Stimulated activated memory B cell treated with anti-CD40 and anti-IgM and Interleukin-4, amounts not matched to agents 10 μg/mL and 1 μg/mL and 100 μg/mL, for 72 hours (primary cell): ENCODE measurements at regions not wholly inside any gene's neighbourhood (a gene's known extent, or its start where the extent isn't known, plus 50 kb on each side); places are given as distances from the start of the nearest gene placed in this dataset.

Experiments used
- ATAC-seq: fragments of 150-1000 bp; cut with Tn5 transposase; 2 replicates; pipeline ENCODE4 v1.10.0; 2021
- H3K27ac Mint-ChIP-seq: one replicate; pipeline ENCODE4 v1.8.0; 2022; ENCODE audit warnings: mild to moderate bottlenecking, mixed read lengths
- H3K27me3 Mint-ChIP-seq: one replicate; pipeline ENCODE4 v1.8.0; 2022; ENCODE audit warnings: mixed read lengths
- H3K36me3 Mint-ChIP-seq: one replicate; pipeline ENCODE4 v1.8.0; 2022; ENCODE audit warnings: mixed read lengths
- H3K4me1 Mint-ChIP-seq: one replicate; pipeline ENCODE4 v1.8.0; 2022; ENCODE audit warnings: mixed read lengths
- H3K4me3 Mint-ChIP-seq: one replicate; pipeline ENCODE4 v1.8.0; 2022; ENCODE audit warnings: mild to moderate bottlenecking, moderate library complexity, mixed read lengths
- H3K9me3 Mint-ChIP-seq: one replicate; pipeline ENCODE4 v1.8.0; 2022; ENCODE audit warnings: mixed read lengths

DNA sequence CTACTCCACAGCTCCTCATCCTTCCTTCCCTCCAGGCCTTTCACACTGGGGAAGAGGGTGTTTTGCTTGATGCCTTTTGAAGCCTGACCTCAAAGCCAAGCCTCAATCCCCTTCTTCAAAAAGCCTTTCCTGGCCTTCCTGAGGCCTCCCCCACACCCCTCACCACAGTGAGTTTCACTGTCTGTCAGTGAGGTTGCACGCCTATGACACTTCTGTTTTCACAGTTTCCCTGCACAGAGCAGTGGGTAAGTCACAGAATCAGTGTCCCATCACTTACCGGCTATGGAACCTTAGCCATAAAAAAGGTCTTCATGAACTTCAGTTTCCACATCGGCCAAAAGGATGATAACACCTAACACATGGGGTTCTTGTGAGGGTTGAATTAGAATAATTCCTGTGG is 371.4 kb downstream of the UQCRFS1 start:
- Mint-ChIP-seq H3K27ac (no peak overlapping the region), H3K9me3 (peaks cover 6% of the 10 kb centered on the region), H3K4me1 (no peaks in the 10 kb centered on the region), H3K36me3 (no peaks in the 10 kb centered on the region), H3K4me3 (no peak overlapping the region), H3K27me3 (no peaks in the 10 kb centered on the region)
- no peak for ATAC-seq

DNA sequence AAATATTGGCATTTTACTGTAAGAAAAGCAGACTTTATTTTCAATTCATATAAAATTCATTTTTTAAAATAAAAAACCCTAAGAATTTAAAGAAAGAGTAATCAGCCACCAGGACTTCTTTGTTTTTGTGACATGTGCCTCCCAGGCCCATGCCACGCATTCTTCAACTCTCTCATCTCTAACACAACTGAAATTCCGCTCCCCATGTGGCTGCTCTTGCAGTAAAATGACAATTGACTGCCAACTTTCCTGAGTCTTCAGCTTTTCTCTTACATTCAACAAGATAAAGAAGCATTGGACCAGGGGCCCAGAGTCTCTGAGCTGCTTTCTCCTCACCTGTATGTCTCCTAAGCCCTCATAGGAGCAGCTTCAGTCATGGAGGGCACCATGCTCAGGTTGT is 372.1 kb downstream of the UQCRFS1 start:
- H3K4me3 Mint-ChIP-seq = no peak overlapping the region
- no peak for ATAC-seq
- no peaks in the 10 kb centered on the region for H3K27me3 Mint-ChIP-seq
- H3K36me3 Mint-ChIP-seq = no peaks in the 10 kb centered on the region
- peaks cover 6% of the 10 kb centered on the region for H3K9me3 Mint-ChIP-seq
- no peaks in the 10 kb centered on the region for H3K4me1 Mint-ChIP-seq
- H3K27ac Mint-ChIP-seq = no peak overlapping the region

DNA sequence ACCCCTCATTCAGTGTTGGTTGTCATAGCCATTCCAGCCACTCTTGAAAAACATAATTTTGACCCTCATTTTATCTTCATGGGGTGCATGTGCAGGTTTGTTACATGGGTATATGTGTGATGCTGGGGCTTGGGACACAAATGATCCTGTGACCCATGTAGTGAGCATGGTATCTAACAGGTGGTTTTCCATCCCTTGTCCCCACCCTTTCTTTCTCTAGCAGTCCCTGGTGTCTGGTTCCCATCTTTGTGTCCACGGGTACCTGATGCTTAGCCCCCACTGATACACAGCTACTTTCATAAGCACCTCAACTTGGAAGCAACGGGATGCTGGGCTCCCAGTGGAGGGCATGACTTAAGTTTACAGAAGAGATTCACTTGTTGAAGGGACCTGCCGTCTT is 373.5 kb downstream of the UQCRFS1 start:
- H3K4me3 Mint-ChIP-seq = no peak overlapping the region
- peaks cover 10% of the 10 kb centered on the region for H3K9me3 Mint-ChIP-seq
- H3K27ac Mint-ChIP-seq = no peak overlapping the region
- H3K36me3 Mint-ChIP-seq = no peaks in the 10 kb centered on the region
- no peaks in the 10 kb centered on the region for H3K27me3 Mint-ChIP-seq
- H3K4me1 Mint-ChIP-seq = no peaks in the 10 kb centered on the region
- no peak for ATAC-seq

DNA sequence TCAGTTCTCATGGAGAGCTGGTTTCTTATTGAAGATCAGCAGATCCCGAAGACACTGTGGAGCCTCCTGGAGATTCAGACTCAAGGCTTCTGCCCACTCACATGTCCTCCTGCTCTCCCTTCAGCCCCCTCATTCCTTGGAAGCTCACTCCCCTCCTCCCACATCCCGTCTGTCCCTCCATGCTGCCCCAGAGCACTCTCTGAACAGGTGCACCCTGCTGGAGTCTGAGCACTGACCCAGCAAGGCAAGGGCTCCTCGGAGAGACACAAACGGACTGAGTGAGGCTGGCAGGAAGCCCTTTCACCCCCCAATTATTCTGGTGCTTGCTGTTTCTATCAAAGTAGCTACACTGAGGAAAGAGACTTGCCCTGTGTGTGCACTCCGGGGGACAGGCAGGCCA is 374.0 kb downstream of the UQCRFS1 start:
- Mint-ChIP-seq H3K9me3 (peaks cover 10% of the 10 kb centered on the region), H3K27me3 (no peaks in the 10 kb centered on the region), H3K4me3 (no peak overlapping the region), H3K4me1 (no peaks in the 10 kb centered on the region), H3K36me3 (no peaks in the 10 kb centered on the region), H3K27ac (no peak overlapping the region)
- ATAC-seq = no peak

DNA sequence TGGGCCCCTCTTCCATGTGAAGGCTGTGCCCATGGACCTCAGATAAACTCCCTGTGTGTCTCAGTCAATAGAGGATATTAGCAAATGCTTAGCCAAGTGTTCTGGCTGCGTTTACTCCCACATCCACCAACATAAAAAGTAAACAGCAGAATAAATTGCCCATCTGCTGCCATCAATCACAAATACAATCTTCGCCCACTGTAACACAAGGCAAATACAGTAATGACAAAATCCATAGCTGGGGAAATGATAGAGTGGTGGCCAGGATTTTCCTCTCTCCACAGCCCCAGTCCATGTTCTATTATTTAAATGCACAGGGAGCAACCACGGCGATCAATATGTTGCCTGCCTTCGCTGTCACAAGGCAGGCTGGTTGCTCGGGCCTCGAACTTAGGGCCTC is 376.5 kb downstream of the UQCRFS1 start:
- ATAC-seq = no peak
- H3K4me3 Mint-ChIP-seq = no peak overlapping the region
- H3K36me3 Mint-ChIP-seq = no peaks in the 10 kb centered on the region
- no peaks in the 10 kb centered on the region for H3K4me1 Mint-ChIP-seq
- no peak overlapping the region for H3K27ac Mint-ChIP-seq
- H3K27me3 Mint-ChIP-seq = no peaks in the 10 kb centered on the region
- peaks cover 10% of the 10 kb centered on the region for H3K9me3 Mint-ChIP-seq

DNA sequence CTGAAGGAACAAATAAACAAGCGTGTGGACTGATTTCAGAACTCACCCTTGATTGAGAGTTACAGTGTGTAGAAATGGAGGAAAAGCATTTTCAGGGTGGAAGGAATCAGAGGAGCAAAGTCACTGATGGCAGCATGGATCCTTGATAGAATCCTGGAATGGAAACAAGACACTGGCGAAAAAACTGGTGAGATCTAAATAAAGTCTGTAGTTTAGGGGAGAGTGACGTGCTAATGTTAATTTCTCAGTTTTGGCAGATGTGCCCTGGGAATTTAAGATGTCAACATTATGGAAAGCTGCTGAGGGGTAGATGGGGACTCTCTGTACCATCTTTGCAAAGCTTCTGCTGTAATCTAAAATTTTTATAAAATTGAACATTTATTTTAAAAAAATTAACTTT is 378.0 kb downstream of the UQCRFS1 start:
- no peaks in the 10 kb centered on the region for H3K36me3 Mint-ChIP-seq
- H3K9me3 Mint-ChIP-seq = peaks cover 13% of the 10 kb centered on the region
- no peaks in the 10 kb centered on the region for H3K4me1 Mint-ChIP-seq
- H3K27ac Mint-ChIP-seq = no peak overlapping the region
- no peak overlapping the region for H3K4me3 Mint-ChIP-seq
- no peak for ATAC-seq
- no peaks in the 10 kb centered on the region for H3K27me3 Mint-ChIP-seq

DNA sequence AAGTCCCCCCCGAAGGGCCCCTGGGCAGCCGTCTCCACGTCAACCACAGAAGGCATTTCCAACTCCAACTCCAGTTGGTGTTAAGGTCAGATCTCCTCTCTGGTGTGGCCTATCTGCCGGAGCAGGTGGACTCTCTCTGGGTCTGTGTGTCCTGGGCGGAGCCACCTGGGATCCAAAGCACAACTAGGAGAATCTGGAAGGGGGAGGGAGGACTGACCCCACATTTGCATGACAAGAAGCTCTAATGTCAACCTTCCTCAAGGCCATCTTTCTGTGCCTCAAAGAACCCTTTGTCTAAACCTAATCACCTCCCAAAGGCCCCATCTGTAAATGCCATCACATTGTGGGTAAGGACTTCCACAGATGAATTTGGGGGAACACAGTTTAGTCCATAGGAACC is 381.5 kb downstream of the UQCRFS1 start:
- no peaks in the 10 kb centered on the region for H3K36me3 Mint-ChIP-seq
- H3K4me3 Mint-ChIP-seq = no peak overlapping the region
- no peak overlapping the region for H3K27ac Mint-ChIP-seq
- H3K4me1 Mint-ChIP-seq = no peaks in the 10 kb centered on the region
- peaks cover 19% of the 10 kb centered on the region for H3K9me3 Mint-ChIP-seq
- no peak for ATAC-seq
- no peaks in the 10 kb centered on the region for H3K27me3 Mint-ChIP-seq

DNA sequence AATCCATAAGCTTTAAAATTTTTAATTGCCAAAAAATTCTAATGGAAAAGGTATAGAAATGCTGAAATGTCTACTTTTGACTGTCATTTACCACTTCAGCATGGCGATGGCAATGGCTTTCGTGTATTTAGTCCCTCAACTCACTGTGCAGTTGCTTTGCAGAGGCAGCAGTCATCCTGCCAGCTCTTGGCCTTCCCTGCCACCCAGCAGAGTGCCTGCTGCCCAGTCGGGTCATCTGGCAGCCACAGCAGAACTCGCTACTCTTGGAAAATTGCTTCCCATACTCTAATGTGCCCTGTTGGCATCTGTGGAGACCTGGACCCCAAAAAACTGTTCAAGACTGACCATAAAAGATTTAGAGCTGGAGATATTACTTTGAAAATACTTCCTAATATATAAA is 383.2 kb downstream of the UQCRFS1 start:
- Mint-ChIP-seq H3K4me1 (no peaks in the 10 kb centered on the region), H3K9me3 (peaks cover 16% of the 10 kb centered on the region), H3K4me3 (no peak overlapping the region), H3K27me3 (no peaks in the 10 kb centered on the region), H3K27ac (no peak overlapping the region), H3K36me3 (no peaks in the 10 kb centered on the region)
- ATAC-seq = no peak

DNA sequence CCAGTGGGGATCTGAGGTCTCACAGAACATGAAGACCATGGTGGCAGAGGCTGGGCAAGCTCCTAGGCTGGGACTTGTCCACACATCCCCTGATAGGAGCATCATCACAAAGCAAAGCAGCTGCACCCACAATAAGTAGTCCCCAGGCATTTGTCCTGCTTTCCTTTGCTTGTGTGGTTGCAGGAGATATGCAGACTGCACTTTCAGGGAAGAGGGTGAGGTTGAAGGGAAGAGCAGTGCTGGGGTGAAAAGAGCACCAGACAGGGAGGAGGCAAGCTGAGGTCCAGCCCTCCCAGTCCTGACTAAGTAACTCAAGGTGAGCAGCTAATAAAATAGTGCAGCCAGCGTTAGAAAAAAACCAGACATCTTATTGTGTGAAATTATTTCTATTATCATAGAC is 383.6 kb downstream of the UQCRFS1 start:
- ATAC-seq = no peak
- Mint-ChIP-seq H3K4me3 (no peak overlapping the region), H3K9me3 (peaks cover 19% of the 10 kb centered on the region)

DNA sequence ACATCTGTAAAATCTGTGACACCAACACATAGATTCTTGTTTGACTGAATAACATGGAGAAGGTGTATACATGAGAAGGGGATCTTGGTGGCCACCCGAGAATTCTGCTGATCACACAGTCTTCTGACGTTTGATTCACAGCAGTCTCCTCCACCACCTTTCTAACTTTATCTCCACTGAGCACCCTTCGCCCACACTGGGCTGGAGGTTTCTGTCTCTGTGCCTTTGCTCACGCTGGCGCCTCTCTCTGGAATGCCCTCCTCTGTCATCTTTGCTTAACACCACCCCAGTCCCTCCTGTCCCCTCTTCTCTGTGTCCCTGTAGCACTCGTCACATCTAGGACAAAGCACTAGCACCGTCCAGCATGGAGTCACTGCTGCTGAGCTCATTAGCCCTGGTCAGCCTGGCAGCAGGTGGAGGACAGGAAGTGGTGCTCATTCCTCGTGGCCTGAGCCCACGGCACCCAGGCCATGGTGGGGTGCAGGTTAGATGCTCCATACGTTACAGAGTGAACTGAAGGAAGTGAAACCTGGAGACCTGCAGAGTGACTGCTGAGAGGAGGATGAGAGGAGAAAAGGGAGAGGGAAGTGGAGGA is 384.6 kb downstream of the UQCRFS1 start:
- H3K9me3 Mint-ChIP-seq = peaks cover 26% of the 10 kb centered on the region
- H3K4me3 Mint-ChIP-seq = no peak overlapping the region
- no peak for ATAC-seq
- H3K4me1 Mint-ChIP-seq = no peaks in the 10 kb centered on the region
- no peaks in the 10 kb centered on the region for H3K36me3 Mint-ChIP-seq
- no peaks in the 10 kb centered on the region for H3K27me3 Mint-ChIP-seq
- no peak overlapping the region for H3K27ac Mint-ChIP-seq

More for the DNA sequence above, 383.6 kb downstream of the UQCRFS1 start:
- no peaks in the 10 kb centered on the region for H3K36me3 Mint-ChIP-seq
- H3K4me1 Mint-ChIP-seq = no peaks in the 10 kb centered on the region
- no peak overlapping the region for H3K27ac Mint-ChIP-seq
- H3K27me3 Mint-ChIP-seq = no peaks in the 10 kb centered on the region

DNA sequence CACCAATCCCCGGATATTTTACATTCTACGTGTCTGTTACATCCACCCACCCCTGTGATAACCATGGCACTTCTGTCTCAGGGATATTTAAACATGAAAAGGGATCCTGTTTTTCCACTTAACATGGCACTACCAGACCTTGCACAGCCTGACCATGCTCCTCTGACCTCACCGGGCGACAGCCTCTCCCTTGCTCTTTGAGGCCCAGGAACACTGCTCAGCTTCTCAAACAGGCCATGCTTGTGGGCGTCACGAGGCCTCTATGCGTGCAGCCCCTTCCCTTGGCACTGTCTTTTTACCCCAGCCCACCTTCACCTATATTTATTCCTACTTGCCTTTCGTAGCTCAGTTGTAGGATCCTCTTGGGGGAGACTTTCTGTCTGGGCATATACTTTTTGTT is 385.6 kb downstream of the UQCRFS1 start:
- no peaks in the 10 kb centered on the region for H3K36me3 Mint-ChIP-seq
- no peaks in the 10 kb centered on the region for H3K27me3 Mint-ChIP-seq
- H3K4me1 Mint-ChIP-seq = no peaks in the 10 kb centered on the region
- H3K27ac Mint-ChIP-seq = no peak overlapping the region
- peaks cover 26% of the 10 kb centered on the region for H3K9me3 Mint-ChIP-seq
- no peak overlapping the region for H3K4me3 Mint-ChIP-seq
- no peak for ATAC-seq

DNA sequence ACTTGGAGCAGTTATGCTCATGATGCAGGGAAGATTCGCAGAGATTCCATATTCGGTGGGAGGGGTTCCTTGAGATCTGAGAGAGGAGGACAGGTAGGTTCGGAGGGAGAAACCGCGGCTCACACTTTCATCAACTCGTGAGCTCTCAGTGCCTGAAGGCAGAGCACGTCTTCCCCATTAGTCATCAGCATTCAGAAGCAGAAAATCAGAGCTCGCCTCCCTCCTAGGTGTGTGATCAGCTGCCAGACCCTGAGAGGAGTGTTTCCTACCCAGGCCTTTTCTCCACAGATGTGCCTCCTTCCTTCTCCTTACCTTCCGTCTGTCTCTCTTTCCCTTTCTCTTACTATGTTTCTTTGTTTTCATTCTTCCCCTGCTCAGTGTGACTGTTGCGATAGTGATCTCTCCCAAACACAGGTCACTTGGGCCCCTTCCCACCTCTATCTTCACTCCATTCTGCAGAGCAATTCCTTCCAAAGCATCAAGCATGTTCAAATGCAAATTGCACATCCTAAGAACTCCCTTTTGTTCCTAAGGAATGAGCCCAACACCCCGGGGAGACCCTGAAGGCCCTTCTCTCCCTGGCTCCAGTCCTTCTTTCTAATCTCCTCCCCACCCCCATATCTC is 389.5 kb downstream of the UQCRFS1 start:
- H3K4me1 Mint-ChIP-seq = no peaks in the 10 kb centered on the region
- ATAC-seq = no peak
- no peaks in the 10 kb centered on the region for H3K27me3 Mint-ChIP-seq
- no peak overlapping the region for H3K4me3 Mint-ChIP-seq
- H3K36me3 Mint-ChIP-seq = no peaks in the 10 kb centered on the region
- peaks cover 20% of the 10 kb centered on the region for H3K9me3 Mint-ChIP-seq
- no peak overlapping the region for H3K27ac Mint-ChIP-seq

DNA sequence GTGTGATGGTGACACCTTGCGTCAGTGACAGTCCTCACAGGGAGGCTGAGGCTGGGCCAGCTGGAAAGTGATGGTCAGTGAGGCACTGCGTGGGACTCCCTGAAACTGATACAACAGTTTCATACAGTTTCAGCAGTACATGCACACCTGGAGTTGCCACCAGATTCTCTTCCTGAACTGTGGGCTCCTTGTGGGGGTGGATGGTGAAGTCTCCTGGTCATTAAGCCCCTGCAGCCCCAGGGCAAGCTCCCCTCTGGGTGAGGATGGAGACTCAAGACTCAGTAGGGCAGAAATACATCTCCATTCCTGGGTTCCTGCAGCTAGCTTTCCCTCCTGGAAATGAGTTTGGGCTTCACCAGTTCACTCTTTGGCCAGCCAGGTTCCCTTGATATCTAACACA is 392.7 kb downstream of the UQCRFS1 start:
- Mint-ChIP-seq H3K4me3 (no peak overlapping the region), H3K9me3 (peaks cover 23% of the 10 kb centered on the region), H3K4me1 (no peaks in the 10 kb centered on the region), H3K36me3 (no peaks in the 10 kb centered on the region), H3K27me3 (no peaks in the 10 kb centered on the region), H3K27ac (no peak overlapping the region)
- ATAC-seq = no peak

DNA sequence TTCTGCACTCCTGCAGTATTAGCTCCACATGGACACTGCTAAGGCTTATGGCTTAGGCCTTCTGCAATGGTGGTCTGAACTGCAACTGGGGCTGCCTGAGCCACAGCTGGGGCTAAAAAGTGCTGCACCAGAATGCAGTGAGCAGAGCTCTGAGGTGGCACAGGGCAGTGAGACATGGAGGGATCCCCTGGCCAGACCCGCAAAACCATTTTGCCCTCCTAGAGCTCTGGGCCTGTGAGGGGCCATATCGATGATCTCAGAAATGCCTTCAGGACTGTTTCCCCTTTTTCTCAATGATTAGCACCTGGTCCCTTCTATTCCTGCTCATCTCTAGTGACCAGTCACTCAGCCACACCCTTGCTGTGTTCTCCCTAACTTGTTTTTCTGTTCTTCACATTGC is 397.7 kb downstream of the UQCRFS1 start:
- no peaks in the 10 kb centered on the region for H3K36me3 Mint-ChIP-seq
- no peak overlapping the region for H3K27ac Mint-ChIP-seq
- peaks cover 17% of the 10 kb centered on the region for H3K9me3 Mint-ChIP-seq
- no peaks in the 10 kb centered on the region for H3K4me1 Mint-ChIP-seq
- no peak for ATAC-seq
- H3K27me3 Mint-ChIP-seq = no peaks in the 10 kb centered on the region
- H3K4me3 Mint-ChIP-seq = no peak overlapping the region

DNA sequence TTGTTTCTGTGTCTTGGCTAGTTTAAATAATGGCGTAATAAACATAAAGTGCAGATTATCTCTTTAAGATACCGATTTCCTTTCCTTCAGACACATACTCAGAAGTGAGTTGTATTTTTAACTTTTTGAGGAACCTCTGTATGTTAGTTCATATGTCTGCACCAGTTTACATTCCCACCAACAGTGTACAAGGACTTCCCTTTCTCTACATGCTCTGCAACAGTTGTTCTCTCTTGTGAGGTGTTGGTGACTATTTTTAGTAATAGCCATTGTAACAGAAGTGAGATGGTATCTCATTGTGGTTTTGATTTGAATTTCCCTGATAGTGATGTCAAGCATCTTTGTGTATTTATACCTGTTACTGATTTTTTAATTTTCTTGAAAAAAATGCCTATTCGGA is 418.6 kb downstream of the UQCRFS1 start:
- no peak for ATAC-seq
- Mint-ChIP-seq H3K4me1 (no peaks in the 10 kb centered on the region), H3K36me3 (no peaks in the 10 kb centered on the region), H3K4me3 (no peak overlapping the region), H3K27me3 (peaks cover 9% of the 10 kb centered on the region), H3K27ac (no peak overlapping the region), H3K9me3 (peaks cover 10% of the 10 kb centered on the region)

DNA sequence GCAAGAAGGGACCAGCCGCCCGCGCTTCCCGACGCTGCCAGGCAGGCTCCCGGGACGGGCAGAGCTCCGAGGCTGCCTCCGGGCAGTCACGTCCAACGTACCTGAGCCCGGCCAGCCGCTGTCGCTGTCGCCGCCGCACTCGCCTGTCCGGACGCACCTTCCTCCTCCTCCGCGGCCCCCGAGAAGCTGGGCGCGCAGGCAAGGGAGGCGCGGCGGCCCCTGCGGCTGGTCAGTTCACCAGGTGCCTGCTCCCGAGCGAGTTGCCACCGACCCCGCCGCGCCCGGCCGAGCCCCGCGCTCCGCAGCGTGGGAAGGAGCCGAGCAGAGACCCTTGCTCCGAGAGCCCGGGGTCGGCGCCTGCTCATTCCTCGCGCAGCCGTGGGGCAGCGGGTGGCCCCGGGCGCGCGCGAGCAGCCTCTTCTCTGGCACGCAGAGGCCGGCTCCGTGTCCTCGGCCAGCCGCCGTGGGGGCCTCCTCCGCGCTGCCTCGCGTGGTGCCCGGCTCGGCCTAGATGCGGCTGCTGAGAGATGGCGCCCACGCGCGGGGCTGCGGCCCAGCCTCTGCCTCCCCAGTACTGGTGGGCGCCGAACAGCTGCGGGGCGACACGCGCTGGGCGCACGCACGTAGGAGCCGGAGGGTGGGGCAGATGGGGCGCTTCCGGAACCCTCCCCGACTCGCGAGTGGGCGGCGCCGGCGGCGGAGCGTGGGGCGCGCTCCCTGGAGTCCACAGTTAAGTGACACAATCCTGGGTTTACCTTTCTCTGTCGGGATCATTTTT is 419.4 kb downstream of the UQCRFS1 start:
- no peaks in the 10 kb centered on the region for H3K36me3 Mint-ChIP-seq
- H3K4me1 Mint-ChIP-seq = no peaks in the 10 kb centered on the region
- H3K27ac Mint-ChIP-seq = no peak overlapping the region
- H3K4me3 Mint-ChIP-seq = no peak overlapping the region
- H3K9me3 Mint-ChIP-seq = peaks cover 6% of the 10 kb centered on the region
- no peak for ATAC-seq
- peaks cover 9% of the 10 kb centered on the region for H3K27me3 Mint-ChIP-seq
